HEK293 (cell line): ENCODE measurements at regions not wholly inside any gene's neighbourhood (a gene's known extent, or its start where the extent isn't known, plus 50 kb on each side); places are given as distances from the start of the nearest gene placed in this dataset.

ENCODE experiments used
- CTCF ChIA-PET: fragments of 350-600 bp; formaldehyde crosslinking; extraction: SDS; loops from one replicate; lab custom pipeline; 2021; ENCODE audit warnings: antibody characterized with exemption; lab: Yijun Ruan, JAX
- POLR2A ChIA-PET: fragments of 300-600 bp; formaldehyde crosslinking; extraction: SDS; loops from one replicate; lab custom pipeline; 2020; ENCODE audit warnings: antibody characterized with exemption, inconsistent platforms; lab: Yijun Ruan, JAX
- H3K27ac ChIP-seq: fragments of 200-500 bp; sonication (Bioruptor generic); 2 replicates; pipeline ENCODE4 v1.5.1; 2014; ENCODE audit warnings: low read depth, low read length, control low read depth, inconsistent platforms; ENCODE audit errors: extremely low read depth
- H3K36me3 ChIP-seq, 2 experiments: fragments of 200-500 bp in 1 of 2; sonication (Bioruptor generic) in 1 of 2; 1 replicate in 1 of 2; 2 replicates in 1 of 2; pipeline ENCODE4 v1.5.1; 2014 to 2017; ENCODE audit warnings: inconsistent platforms in 2 of 2, low read length in 2 of 2; ENCODE audit not compliant: control insufficient read depth in 2 of 2, insufficient read depth in 1 of 2
- H3K4me1 ChIP-seq: fragments of 200-500 bp; sonication (Bioruptor generic); 2 replicates; pipeline ENCODE4 v1.5.1; 2014; ENCODE audit warnings: mild to moderate bottlenecking, low read length, inconsistent platforms; ENCODE audit not compliant: control insufficient read depth, insufficient read depth
- H3K4me3 ChIP-seq: 2 replicates; pipeline ENCODE4 v1.5.1; 2011; ENCODE audit warnings: low read depth, mild to moderate bottlenecking, control low read depth, low read length, moderate library complexity
- H3K9me3 ChIP-seq: fragments of 200-500 bp; sonication (Bioruptor generic); 2 replicates; pipeline ENCODE4 v1.5.1; 2014; ENCODE audit warnings: low read depth, low read length, inconsistent platforms; ENCODE audit not compliant: control insufficient read depth, insufficient read depth
- MYNN ChIP-seq: fragments of 450-650 bp; formaldehyde crosslinking; IDR thresholded peaks from 2 replicates; pipeline ENCODE4 v1.5.1; 2016; ENCODE audit warnings: missing biosample characterization, missing genetic modification characterization, borderline replicate concordance
- ZBTB7A ChIP-seq: fragments of 450-650 bp; formaldehyde crosslinking; IDR thresholded peaks from 2 replicates; pipeline ENCODE4 v1.5.1; 2016; ENCODE audit warnings: low read depth, missing biosample characterization, missing genetic modification characterization
- ZFP69B ChIP-seq: fragments of 450-650 bp; formaldehyde crosslinking; IDR thresholded peaks from 2 replicates; pipeline ENCODE4 v1.5.1; 2016; ENCODE audit warnings: missing biosample characterization, missing genetic modification characterization
- ZNF140 ChIP-seq: fragments of 450-650 bp; formaldehyde crosslinking; IDR thresholded peaks from 2 replicates; pipeline ENCODE4 v1.5.1; 2016; ENCODE audit warnings: missing biosample characterization, missing genetic modification characterization
- ZNF214 ChIP-seq: fragments of 450-650 bp; formaldehyde crosslinking; IDR thresholded peaks from 2 replicates; pipeline ENCODE4 v1.5.1; 2017; ENCODE audit warnings: missing biosample characterization, mild to moderate bottlenecking, missing genetic modification characterization, borderline replicate concordance
- ZNF37A ChIP-seq: fragments of 450-650 bp; IDR thresholded peaks from 2 replicates; pipeline ENCODE4 v1.5.1; 2018; ENCODE audit warnings: missing biosample characterization, missing genetic modification characterization
- ZNF548 ChIP-seq: fragments of 450-650 bp; formaldehyde crosslinking; IDR thresholded peaks from 2 replicates; pipeline ENCODE4 v1.5.1; 2016; ENCODE audit warnings: missing biosample characterization, missing genetic modification characterization
- ZNF549 ChIP-seq: fragments of 450-650 bp; IDR thresholded peaks from 2 replicates; pipeline ENCODE4 v1.5.1; 2018; ENCODE audit warnings: missing biosample characterization, missing genetic modification characterization, mild to moderate bottlenecking, inconsistent platforms, moderate library complexity
- TF ChIP-seq, protein P1 (sequence below): fragments of 450-650 bp; formaldehyde crosslinking; IDR thresholded peaks from 2 replicates; pipeline ENCODE4 v1.5.0; 2017; ENCODE audit warnings: missing biosample characterization, missing genetic modification characterization, borderline replicate concordance
- TF ChIP-seq, protein P2 (sequence below): fragments of 450-650 bp; formaldehyde crosslinking; IDR thresholded peaks from 2 replicates; pipeline ENCODE4 v1.5.1; 2016; ENCODE audit warnings: missing biosample characterization, missing genetic modification characterization
- TF ChIP-seq, protein P3 (sequence below): IDR thresholded peaks from 2 replicates; pipeline ENCODE4 v1.6.1; 2011; ENCODE audit warnings: mild to moderate bottlenecking, low read depth, low read length, borderline replicate concordance
- TF ChIP-seq, protein P4 (sequence below): fragments of 450-650 bp; formaldehyde crosslinking; IDR thresholded peaks from 2 replicates; pipeline ENCODE4 v1.5.1; 2016; ENCODE audit warnings: missing biosample characterization, missing genetic modification characterization, low read depth
- TF ChIP-seq, protein P5 (sequence below): fragments of 450-650 bp; formaldehyde crosslinking; IDR thresholded peaks from 2 replicates; pipeline ENCODE4 v1.5.1; 2017; ENCODE audit warnings: missing biosample characterization, missing genetic modification characterization
- TF ChIP-seq, protein P6 (sequence below): fragments of 450-650 bp; formaldehyde crosslinking; IDR thresholded peaks from 2 replicates; pipeline ENCODE4 v1.5.1; 2017; ENCODE audit warnings: missing biosample characterization, mild to moderate bottlenecking, missing genetic modification characterization, moderate library complexity
- TF ChIP-seq, protein P7 (sequence below): fragments of 450-650 bp; formaldehyde crosslinking; IDR thresholded peaks from 2 replicates; pipeline ENCODE4 v1.5.1; 2016; ENCODE audit warnings: missing biosample characterization, missing genetic modification characterization, borderline replicate concordance

DNA sequence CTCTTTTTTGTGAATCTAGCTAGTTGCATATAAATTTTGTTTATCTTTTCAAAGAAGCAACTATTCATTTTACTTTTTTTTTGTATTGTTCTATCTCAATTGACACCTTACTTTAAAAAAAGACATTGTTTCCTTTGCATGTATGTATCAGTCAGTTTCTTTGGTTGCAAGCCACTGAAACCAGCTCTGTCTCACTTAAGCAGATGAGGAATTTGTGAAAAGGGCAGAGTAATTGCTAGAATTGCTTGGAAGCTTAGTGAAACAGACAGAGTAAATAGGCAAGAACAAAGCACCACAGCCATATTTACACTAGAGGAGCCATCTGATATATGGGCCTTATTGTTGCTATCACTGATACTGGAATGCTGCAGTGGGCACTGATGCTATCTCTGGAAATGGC is 231.4 kb upstream of the KLF8 start (continued):
- TF ChIP-seq, protein P1, sequence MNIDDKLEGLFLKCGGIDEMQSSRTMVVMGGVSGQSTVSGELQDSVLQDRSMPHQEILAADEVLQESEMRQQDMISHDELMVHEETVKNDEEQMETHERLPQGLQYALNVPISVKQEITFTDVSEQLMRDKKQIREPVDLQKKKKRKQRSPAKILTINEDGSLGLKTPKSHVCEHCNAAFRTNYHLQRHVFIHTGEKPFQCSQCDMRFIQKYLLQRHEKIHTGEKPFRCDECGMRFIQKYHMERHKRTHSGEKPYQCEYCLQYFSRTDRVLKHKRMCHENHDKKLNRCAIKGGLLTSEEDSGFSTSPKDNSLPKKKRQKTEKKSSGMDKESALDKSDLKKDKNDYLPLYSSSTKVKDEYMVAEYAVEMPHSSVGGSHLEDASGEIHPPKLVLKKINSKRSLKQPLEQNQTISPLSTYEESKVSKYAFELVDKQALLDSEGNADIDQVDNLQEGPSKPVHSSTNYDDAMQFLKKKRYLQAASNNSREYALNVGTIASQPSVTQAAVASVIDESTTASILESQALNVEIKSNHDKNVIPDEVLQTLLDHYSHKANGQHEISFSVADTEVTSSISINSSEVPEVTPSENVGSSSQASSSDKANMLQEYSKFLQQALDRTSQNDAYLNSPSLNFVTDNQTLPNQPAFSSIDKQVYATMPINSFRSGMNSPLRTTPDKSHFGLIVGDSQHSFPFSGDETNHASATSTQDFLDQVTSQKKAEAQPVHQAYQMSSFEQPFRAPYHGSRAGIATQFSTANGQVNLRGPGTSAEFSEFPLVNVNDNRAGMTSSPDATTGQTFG, result no peak

DNA sequence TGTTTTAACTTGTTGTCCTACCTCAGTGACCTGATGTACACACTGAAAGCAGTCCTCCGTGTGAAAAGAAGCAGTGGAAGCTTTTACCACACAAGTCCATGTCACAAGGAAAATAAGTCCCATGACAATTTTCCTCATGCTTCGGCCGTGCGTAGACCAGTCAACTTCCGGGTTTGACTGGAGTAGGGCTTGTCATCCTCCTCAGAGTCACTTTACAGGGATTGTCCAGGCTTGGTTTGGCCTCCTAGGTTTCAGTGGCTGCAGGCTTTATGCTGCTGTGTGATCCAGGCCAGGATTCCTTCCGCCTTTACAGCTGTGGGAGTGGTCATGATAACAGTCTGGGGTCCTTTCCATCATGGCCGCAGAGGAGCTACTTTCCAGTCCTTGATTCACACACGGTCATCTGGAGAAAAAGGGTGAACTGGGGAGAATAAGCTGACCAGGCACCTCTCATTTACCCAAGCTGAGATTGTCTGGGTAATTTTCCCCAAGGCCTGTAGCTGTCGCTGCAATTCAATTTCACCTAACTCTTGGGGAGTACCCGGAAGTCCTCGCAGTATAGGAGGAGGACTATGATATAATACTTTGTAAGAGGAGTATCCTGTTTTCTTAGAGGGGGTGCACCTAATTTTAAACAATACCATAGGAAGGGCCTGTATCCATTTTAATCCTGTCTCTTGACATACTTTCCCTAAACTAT is 206.1 kb upstream of the KLF8 start:
- Histone ChIP-seq H3K36me3 (no peaks in the 10 kb centered on the region), H3K9me3 (no peaks in the 10 kb centered on the region), H3K4me3 (no peak overlapping the region), H3K27ac (no peak overlapping the region), H3K4me1 (no peaks in the 10 kb centered on the region)
- TF ChIP-seq ZBTB7A (tag by site-specific recombination) (no peak), ZNF214 (tag by site-specific recombination) (no peak), ZNF140 (tag by site-specific recombination) (no peak), ZNF548 (tag by site-specific recombination) (no peak), ZFP69B (tag by site-specific recombination) (no peak), MYNN (tag by site-specific recombination) (no peak), ZNF549 (no peak), ZNF37A (tag by site-specific recombination) (no peak)
- TF ChIP-seq, protein P2, sequence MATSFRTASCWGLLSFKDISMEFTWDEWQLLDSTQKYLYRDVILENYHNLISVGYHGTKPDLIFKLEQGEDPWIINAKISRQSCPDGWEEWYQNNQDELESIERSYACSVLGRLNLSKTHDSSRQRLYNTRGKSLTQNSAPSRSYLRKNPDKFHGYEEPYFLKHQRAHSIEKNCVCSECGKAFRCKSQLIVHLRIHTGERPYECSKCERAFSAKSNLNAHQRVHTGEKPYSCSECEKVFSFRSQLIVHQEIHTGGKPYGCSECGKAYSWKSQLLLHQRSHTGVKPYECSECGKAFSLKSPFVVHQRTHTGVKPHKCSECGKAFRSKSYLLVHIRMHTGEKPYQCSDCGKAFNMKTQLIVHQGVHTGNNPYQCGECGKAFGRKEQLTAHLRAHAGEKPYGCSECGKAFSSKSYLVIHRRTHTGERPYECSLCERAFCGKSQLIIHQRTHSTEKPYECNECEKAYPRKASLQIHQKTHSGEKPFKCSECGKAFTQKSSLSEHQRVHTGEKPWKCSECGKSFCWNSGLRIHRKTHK, result no peak
- TF ChIP-seq, protein P3, sequence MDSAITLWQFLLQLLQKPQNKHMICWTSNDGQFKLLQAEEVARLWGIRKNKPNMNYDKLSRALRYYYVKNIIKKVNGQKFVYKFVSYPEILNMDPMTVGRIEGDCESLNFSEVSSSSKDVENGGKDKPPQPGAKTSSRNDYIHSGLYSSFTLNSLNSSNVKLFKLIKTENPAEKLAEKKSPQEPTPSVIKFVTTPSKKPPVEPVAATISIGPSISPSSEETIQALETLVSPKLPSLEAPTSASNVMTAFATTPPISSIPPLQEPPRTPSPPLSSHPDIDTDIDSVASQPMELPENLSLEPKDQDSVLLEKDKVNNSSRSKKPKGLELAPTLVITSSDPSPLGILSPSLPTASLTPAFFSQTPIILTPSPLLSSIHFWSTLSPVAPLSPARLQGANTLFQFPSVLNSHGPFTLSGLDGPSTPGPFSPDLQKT, result no peak
- TF ChIP-seq, protein P4, sequence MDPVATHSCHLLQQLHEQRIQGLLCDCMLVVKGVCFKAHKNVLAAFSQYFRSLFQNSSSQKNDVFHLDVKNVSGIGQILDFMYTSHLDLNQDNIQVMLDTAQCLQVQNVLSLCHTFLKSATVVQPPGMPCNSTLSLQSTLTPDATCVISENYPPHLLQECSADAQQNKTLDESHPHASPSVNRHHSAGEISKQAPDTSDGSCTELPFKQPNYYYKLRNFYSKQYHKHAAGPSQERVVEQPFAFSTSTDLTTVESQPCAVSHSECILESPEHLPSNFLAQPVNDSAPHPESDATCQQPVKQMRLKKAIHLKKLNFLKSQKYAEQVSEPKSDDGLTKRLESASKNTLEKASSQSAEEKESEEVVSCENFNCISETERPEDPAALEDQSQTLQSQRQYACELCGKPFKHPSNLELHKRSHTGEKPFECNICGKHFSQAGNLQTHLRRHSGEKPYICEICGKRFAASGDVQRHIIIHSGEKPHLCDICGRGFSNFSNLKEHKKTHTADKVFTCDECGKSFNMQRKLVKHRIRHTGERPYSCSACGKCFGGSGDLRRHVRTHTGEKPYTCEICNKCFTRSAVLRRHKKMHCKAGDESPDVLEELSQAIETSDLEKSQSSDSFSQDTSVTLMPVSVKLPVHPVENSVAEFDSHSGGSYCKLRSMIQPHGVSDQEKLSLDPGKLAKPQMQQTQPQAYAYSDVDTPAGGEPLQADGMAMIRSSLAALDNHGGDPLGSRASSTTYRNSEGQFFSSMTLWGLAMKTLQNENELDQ (tag by site-specific recombination), result no peak
- TF ChIP-seq, protein P5, sequence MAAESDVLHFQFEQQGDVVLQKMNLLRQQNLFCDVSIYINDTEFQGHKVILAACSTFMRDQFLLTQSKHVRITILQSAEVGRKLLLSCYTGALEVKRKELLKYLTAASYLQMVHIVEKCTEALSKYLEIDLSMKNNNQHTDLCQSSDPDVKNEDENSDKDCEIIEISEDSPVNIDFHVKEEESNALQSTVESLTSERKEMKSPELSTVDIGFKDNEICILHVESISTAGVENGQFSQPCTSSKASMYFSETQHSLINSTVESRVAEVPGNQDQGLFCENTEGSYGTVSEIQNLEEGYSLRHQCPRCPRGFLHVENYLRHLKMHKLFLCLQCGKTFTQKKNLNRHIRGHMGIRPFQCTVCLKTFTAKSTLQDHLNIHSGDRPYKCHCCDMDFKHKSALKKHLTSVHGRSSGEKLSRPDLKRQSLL, result no peak
- TF ChIP-seq, protein P6, sequence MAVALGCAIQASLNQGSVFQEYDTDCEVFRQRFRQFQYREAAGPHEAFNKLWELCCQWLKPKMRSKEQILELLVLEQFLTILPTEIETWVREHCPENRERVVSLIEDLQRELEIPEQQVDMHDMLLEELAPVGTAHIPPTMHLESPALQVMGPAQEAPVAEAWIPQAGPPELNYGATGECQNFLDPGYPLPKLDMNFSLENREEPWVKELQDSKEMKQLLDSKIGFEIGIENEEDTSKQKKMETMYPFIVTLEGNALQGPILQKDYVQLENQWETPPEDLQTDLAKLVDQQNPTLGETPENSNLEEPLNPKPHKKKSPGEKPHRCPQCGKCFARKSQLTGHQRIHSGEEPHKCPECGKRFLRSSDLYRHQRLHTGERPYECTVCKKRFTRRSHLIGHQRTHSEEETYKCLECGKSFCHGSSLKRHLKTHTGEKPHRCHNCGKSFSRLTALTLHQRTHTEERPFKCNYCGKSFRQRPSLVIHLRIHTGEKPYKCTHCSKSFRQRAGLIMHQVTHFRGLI, result no peak
- TF ChIP-seq, protein P7, sequence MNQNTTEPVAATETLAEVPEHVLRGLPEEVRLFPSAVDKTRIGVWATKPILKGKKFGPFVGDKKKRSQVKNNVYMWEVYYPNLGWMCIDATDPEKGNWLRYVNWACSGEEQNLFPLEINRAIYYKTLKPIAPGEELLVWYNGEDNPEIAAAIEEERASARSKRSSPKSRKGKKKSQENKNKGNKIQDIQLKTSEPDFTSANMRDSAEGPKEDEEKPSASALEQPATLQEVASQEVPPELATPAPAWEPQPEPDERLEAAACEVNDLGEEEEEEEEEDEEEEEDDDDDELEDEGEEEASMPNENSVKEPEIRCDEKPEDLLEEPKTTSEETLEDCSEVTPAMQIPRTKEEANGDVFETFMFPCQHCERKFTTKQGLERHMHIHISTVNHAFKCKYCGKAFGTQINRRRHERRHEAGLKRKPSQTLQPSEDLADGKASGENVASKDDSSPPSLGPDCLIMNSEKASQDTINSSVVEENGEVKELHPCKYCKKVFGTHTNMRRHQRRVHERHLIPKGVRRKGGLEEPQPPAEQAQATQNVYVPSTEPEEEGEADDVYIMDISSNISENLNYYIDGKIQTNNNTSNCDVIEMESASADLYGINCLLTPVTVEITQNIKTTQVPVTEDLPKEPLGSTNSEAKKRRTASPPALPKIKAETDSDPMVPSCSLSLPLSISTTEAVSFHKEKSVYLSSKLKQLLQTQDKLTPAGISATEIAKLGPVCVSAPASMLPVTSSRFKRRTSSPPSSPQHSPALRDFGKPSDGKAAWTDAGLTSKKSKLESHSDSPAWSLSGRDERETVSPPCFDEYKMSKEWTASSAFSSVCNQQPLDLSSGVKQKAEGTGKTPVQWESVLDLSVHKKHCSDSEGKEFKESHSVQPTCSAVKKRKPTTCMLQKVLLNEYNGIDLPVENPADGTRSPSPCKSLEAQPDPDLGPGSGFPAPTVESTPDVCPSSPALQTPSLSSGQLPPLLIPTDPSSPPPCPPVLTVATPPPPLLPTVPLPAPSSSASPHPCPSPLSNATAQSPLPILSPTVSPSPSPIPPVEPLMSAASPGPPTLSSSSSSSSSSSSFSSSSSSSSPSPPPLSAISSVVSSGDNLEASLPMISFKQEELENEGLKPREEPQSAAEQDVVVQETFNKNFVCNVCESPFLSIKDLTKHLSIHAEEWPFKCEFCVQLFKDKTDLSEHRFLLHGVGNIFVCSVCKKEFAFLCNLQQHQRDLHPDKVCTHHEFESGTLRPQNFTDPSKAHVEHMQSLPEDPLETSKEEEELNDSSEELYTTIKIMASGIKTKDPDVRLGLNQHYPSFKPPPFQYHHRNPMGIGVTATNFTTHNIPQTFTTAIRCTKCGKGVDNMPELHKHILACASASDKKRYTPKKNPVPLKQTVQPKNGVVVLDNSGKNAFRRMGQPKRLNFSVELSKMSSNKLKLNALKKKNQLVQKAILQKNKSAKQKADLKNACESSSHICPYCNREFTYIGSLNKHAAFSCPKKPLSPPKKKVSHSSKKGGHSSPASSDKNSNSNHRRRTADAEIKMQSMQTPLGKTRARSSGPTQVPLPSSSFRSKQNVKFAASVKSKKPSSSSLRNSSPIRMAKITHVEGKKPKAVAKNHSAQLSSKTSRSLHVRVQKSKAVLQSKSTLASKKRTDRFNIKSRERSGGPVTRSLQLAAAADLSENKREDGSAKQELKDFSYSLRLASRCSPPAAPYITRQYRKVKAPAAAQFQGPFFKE (tag by site-specific recombination), result no peak
- POLR2A ChIA-PET, result no interaction called here
- CTCF ChIA-PET, result interaction anchor here (0.6 kb wide), 1 partner anchor 376 kb away, joined by 5 read pairs; no protein-coding TSS in a partner anchor
